ENCODE measurements at regions not wholly inside any gene's neighbourhood (a gene's known extent, or its start where the extent isn't known, plus 50 kb on each side); places are given as distances from the start of the nearest gene placed in this dataset.
"Not testable (repeated sequence)": the region's sequence is repeated elsewhere in the genome, so short reads cannot be mapped to it uniquely, and the experiment has no call there.

DNA sequence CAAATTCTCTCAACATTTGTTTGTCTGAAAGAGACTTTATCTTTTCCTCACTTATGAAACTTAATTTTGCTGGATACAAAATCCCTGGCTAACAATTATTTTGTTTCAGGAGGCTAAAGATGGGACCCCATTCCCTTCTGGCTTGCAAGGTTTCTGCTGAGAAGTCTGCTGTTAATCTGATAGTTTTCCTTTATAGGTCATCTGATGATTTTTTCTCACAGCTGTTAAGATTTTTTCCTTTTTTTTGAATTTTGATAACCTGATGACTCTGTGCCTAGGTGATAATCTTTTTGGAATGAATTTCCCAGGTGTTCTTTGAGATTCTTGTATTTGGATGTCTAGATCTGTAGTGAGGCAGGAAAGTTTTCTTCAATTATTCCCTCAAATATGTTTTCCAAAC lies 2661.4 kb downstream of the PCDH9 start:
- intact Hi-C loops (cut with DNase I): no loop called here
- no peak overlapping the region for H3K4me3 ChIP-seq
- no peaks in the 10 kb centered on the region for H3K27me3 ChIP-seq
- no peaks in the 10 kb centered on the region for H3K36me3 ChIP-seq
- H3K4me1 ChIP-seq: no peaks in the 10 kb centered on the region
- H3K9me3 ChIP-seq: no peaks in the 10 kb centered on the region
- TF ChIP-seq POLR2A (IDR thresholded peaks at IDR 0.05): no peak
- TF ChIP-seq, protein P1, sequence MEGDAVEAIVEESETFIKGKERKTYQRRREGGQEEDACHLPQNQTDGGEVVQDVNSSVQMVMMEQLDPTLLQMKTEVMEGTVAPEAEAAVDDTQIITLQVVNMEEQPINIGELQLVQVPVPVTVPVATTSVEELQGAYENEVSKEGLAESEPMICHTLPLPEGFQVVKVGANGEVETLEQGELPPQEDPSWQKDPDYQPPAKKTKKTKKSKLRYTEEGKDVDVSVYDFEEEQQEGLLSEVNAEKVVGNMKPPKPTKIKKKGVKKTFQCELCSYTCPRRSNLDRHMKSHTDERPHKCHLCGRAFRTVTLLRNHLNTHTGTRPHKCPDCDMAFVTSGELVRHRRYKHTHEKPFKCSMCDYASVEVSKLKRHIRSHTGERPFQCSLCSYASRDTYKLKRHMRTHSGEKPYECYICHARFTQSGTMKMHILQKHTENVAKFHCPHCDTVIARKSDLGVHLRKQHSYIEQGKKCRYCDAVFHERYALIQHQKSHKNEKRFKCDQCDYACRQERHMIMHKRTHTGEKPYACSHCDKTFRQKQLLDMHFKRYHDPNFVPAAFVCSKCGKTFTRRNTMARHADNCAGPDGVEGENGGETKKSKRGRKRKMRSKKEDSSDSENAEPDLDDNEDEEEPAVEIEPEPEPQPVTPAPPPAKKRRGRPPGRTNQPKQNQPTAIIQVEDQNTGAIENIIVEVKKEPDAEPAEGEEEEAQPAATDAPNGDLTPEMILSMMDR (IDR thresholded peaks at IDR 0.05): no peak
- no peak overlapping the region for H3K27ac ChIP-seq
- DNase-seq: no peak

- H3K4me1 ChIP-seq; intact Hi-C loops (cut with DNase I); DNase-seq; H3K27ac ChIP-seq; H3K27me3 ChIP-seq; H3K4me3 ChIP-seq; H3K36me3 ChIP-seq; H3K9me3 ChIP-seq: not testable (repeated sequence)
- 86 to 91% methylated on average over 10 of the region's 10 CpGs for WGBS, 2 donors
Observed at GRCh38 chr13:64558031-64558430, 2672.1 kb downstream of the PCDH9 start.

DNA sequence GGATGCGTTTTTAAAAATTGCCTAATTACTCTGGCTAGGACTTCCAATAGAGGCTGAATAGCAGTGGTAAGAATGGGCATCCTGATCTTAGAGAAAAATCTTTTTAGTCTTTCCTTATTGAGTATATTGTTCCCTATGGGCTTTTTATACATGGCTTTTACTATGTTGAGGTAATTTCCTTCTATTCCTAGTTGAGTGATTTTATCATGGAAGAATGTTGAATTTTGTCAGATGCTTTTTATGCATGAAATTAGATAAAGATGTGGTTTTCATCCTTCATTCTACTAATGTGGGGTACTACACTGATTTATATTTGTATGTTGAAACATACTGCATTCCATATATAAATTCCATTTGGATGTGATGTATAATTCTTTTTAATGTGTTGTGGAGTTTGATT lies 2673.8 kb downstream of the PCDH9 start:
- Histone ChIP-seq H3K9me3 (no peaks in the 10 kb centered on the region), H3K27ac (no peak overlapping the region), H3K4me3 (no peak overlapping the region), H3K27me3 (no peaks in the 10 kb centered on the region), H3K36me3 (no peaks in the 10 kb centered on the region), H3K4me1 (no peaks in the 10 kb centered on the region)
- no peak for DNase-seq
- no peak for TF ChIP-seq POLR2A (IDR thresholded peaks at IDR 0.05)
- TF ChIP-seq, protein P1 (IDR thresholded peaks at IDR 0.05): no peak
- intact Hi-C loops (cut with DNase I): no loop called here
- WGBS, 2 donors: 75 to 77% methylated on average over 1 of the region's 1 CpG

DNA sequence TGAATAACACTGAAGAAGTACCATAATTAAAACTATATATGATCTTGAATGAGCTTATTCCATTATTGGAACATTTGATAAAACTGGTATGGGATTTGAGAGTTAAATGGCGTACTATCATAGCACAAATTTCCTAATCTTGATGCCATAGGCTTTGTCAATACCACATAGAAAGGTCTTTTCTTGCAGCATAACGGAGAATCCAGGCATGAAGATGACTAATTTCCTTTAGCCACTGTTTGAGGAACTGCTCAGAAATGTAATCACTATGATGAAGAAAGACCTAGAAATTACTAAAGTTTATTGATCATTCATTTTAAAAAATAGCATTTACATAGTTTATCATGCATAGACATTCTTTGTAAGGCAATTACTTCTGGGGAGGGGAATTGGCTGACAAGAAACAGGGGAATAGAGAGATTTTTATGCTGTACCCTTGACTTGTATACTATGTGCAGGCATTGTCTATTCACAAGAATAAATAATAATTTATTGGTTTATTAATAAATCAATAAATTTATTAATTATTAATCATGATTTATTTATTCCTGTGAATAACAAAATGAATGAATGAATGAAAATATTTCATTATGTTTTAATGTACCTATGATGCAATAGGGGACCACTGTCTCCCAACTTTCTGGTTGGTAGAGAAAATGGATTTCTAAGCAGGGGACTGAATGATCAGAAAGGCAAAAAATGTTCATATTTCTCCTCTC lies 2676.6 kb downstream of the PCDH9 start:
- Histone ChIP-seq H3K27ac (no peak overlapping the region), H3K36me3 (no peaks in the 10 kb centered on the region), H3K4me1 (no peaks in the 10 kb centered on the region), H3K27me3 (no peaks in the 10 kb centered on the region), H3K9me3 (no peaks in the 10 kb centered on the region), H3K4me3 (no peak overlapping the region)
- 52 to 61% methylated on average over 2 of the region's 2 CpGs for WGBS, 2 donors
- DNase-seq: no peak
- intact Hi-C loops (cut with DNase I): no loop called here
- TF ChIP-seq, protein P1 (IDR thresholded peaks at IDR 0.05): no peak
- TF ChIP-seq POLR2A (IDR thresholded peaks at IDR 0.05): no peak

DNA sequence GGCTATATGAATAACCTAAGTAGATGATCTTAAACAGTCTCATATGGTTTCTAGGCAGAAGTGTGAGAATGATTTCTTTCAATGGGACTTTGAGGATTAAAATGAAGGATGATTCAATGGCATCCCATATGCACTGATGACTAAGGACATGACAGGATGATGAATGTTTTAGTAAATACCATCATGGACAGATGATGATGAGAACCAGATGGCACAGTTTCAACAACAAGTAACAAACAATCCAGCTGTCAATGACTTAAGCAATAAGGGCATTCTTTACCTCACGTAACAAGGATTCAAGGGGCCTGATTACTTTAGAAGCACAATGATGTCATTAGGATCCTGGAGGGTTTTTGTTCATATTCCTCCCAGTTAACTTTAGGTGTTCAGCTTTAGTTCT lies 2678.4 kb downstream of the PCDH9 start:
- Histone ChIP-seq H3K36me3 (no peaks in the 10 kb centered on the region), H3K9me3 (no peaks in the 10 kb centered on the region), H3K27me3 (no peaks in the 10 kb centered on the region), H3K4me3 (no peak overlapping the region), H3K4me1 (no peaks in the 10 kb centered on the region), H3K27ac (no peak overlapping the region)
- WGBS, 2 donors: 44% methylated on average over 1 of the region's 1 CpG
- intact Hi-C loops (cut with DNase I): no loop called here
- DNase-seq: no peak
- TF ChIP-seq, protein P1 (IDR thresholded peaks at IDR 0.05): no peak
- no peak for TF ChIP-seq POLR2A (IDR thresholded peaks at IDR 0.05)

DNA sequence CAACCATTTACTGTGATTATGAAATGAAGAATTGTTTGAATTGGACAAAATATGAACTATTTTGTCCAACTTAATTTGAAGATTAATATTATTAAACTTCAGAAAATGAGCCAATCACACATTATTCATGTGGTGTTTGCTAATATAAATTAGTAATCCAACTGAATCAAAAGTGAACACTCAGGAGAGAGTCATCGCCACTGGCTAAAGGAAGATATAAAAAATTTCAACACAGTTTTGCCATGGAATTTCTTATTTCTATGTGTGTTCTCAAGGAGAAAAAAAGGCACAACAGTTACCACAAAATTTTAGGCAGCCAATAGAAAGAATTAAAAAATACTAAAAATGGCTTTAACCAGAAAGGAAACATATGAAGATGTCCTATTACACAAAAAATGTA lies 2683.8 kb downstream of the PCDH9 start:
- 83 to 93% methylated on average over 1 of the region's 1 CpG for WGBS, 2 donors
- TF ChIP-seq POLR2A (IDR thresholded peaks at IDR 0.05): no peak
- TF ChIP-seq, protein P1 (IDR thresholded peaks at IDR 0.05): no peak
- H3K4me3 ChIP-seq: no peak overlapping the region
- H3K27ac ChIP-seq: no peak overlapping the region
- intact Hi-C loops (cut with DNase I): no loop called here
- H3K9me3 ChIP-seq: no peaks in the 10 kb centered on the region
- no peaks in the 10 kb centered on the region for H3K4me1 ChIP-seq
- DNase-seq: no peak
- no peaks in the 10 kb centered on the region for H3K27me3 ChIP-seq
- no peaks in the 10 kb centered on the region for H3K36me3 ChIP-seq
